Adrenal gland (tissue), 5 donors: ENCODE measurements at regions not wholly inside any gene's neighbourhood (a gene's known extent, or its start where the extent isn't known, plus 50 kb on each side); places are given as distances from the start of the nearest gene placed in this dataset.

Source experiments
- POLR2A ChIP-seq, 2 donors: fragments of 450-650 bp; IDR thresholded peaks; one replicate each; pipeline ENCODE4 v1.6.1; 2017; ENCODE audit warnings: antibody characterized with exemption in 2 of 2, mild to moderate bottlenecking in 2 of 2, moderate library complexity in 1 of 2
- TF ChIP-seq, protein P1 (sequence below), 6 experiments: fragments of 450-650 bp in 4 of 6; fragments of 200-600 bp in 2 of 6; sonication (generic) in 1 of 6; IDR thresholded peaks; 1 replicate in 5 of 6; 2 replicates in 1 of 6; pipeline versions ENCODE4 v1.5.1 to v1.8.0; 2016 to 2021; ENCODE audit warnings: antibody characterized with exemption in 6 of 6, mild to moderate bottlenecking in 2 of 6, moderate library complexity in 1 of 6
- donor health status: DM: no; HTN: no; CAD: no.

- TF ChIP-seq, protein P1, sequence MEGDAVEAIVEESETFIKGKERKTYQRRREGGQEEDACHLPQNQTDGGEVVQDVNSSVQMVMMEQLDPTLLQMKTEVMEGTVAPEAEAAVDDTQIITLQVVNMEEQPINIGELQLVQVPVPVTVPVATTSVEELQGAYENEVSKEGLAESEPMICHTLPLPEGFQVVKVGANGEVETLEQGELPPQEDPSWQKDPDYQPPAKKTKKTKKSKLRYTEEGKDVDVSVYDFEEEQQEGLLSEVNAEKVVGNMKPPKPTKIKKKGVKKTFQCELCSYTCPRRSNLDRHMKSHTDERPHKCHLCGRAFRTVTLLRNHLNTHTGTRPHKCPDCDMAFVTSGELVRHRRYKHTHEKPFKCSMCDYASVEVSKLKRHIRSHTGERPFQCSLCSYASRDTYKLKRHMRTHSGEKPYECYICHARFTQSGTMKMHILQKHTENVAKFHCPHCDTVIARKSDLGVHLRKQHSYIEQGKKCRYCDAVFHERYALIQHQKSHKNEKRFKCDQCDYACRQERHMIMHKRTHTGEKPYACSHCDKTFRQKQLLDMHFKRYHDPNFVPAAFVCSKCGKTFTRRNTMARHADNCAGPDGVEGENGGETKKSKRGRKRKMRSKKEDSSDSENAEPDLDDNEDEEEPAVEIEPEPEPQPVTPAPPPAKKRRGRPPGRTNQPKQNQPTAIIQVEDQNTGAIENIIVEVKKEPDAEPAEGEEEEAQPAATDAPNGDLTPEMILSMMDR (IDR thresholded peaks at IDR 0.05), result no peak
- TF ChIP-seq POLR2A (IDR thresholded peaks at IDR 0.05), result no peak
These were observed 430.2 kb downstream of the QKI start for GRCh38 chr6:163844761-163845160.
